Naive thymus-derived CD4-positive, alpha-beta T cell (primary cell): ENCODE measurements at regions not wholly inside any gene's neighbourhood (a gene's known extent, or its start where the extent isn't known, plus 50 kb on each side); places are given as distances from the start of the nearest gene placed in this dataset.

Experiments used
- ATAC-seq: fragments of 150-1000 bp; cut with Tn5 transposase; 2 replicates; pipeline ENCODE4 v1.10.0; 2021; ENCODE audit warnings: mild to moderate bottlenecking, moderate library complexity
- CTCF ChIA-PET: fragments of 350-600 bp; sonication (Branson Sonifier 250); formaldehyde crosslinking; loops from one replicate; lab custom pipeline; 2021; ENCODE audit warnings: antibody characterized with exemption; lab: Charles Lee
- POLR2A ChIA-PET: fragments of 350-600 bp; sonication (Branson Sonifier 250); formaldehyde crosslinking; loops from one replicate; lab custom pipeline; 2021; ENCODE audit warnings: antibody characterized with exemption, inconsistent platforms; lab: Charles Lee
- DNase-seq, 9 donors: peaks; one replicate each; pipeline versions ENCODE4 v3.0.0 to v3.0.0-alpha.2; 2020 to 2022; ENCODE audit warnings: mixed read lengths in 1 of 9
- H3K27ac ChIP-seq: one replicate; pipeline ENCODE4 v1.7.0; 2013; ENCODE audit warnings: mild to moderate bottlenecking, low read depth, low read length, moderate library complexity
- H3K27me3 ChIP-seq, 2 donors: one replicate each; pipeline ENCODE4 v1.7.0; 2013; ENCODE audit warnings: low read length in 2 of 2, mild to moderate bottlenecking in 2 of 2, moderate library complexity in 2 of 2; ENCODE audit not compliant: control insufficient read depth in 2 of 2, insufficient read depth in 2 of 2
- H3K36me3 ChIP-seq, 3 experiments: 1 replicate in 2 of 3; 2 replicates in 1 of 3; pipeline ENCODE4 v1.7.0; 2013; ENCODE audit warnings: low read length in 3 of 3, mild to moderate bottlenecking in 3 of 3, moderate library complexity in 1 of 3; ENCODE audit not compliant: insufficient read depth in 3 of 3, control insufficient read depth in 2 of 3
- H3K4me1 ChIP-seq, 2 donors: one replicate each; pipeline ENCODE4 v1.7.0; 2013; ENCODE audit warnings: low read length in 2 of 2, mild to moderate bottlenecking in 2 of 2, moderate library complexity in 1 of 2; ENCODE audit not compliant: control insufficient read depth in 2 of 2, insufficient read depth in 2 of 2
- H3K4me3 ChIP-seq: 2 replicates; pipeline ENCODE4 v1.7.0; 2013; ENCODE audit warnings: mild to moderate bottlenecking, low read length
- H3K9me3 ChIP-seq, 3 experiments: 1 replicate in 2 of 3; 2 replicates in 1 of 3; pipeline ENCODE4 v1.7.0; 2013; ENCODE audit warnings: low read length in 3 of 3; ENCODE audit not compliant: control insufficient read depth in 2 of 3
- H3K27ac Mint-ChIP-seq, 9 donors: one replicate each; pipeline ENCODE4 v1.8.0; 2020 to 2022; ENCODE audit warnings: mixed read lengths in 9 of 9, mild to moderate bottlenecking in 8 of 9, moderate library complexity in 5 of 9, inconsistent platforms in 2 of 9
- H3K27me3 Mint-ChIP-seq, 5 donors: one replicate each; pipeline ENCODE4 v1.8.0; 2021 to 2022; ENCODE audit warnings: mixed read lengths in 5 of 5, mild to moderate bottlenecking in 1 of 5
- H3K36me3 Mint-ChIP-seq, 5 donors: one replicate each; pipeline ENCODE4 v1.8.0; 2020 to 2022; ENCODE audit warnings: mixed read lengths in 5 of 5, mild to moderate bottlenecking in 3 of 5, inconsistent platforms in 1 of 5
- H3K4me1 Mint-ChIP-seq, 7 donors: one replicate each; pipeline ENCODE4 v1.8.0; 2020 to 2022; ENCODE audit warnings: mixed read lengths in 7 of 7, mild to moderate bottlenecking in 3 of 7, inconsistent platforms in 1 of 7
- H3K4me3 Mint-ChIP-seq, 10 donors: one replicate each; pipeline ENCODE4 v1.8.0; 2020 to 2022; ENCODE audit warnings: mild to moderate bottlenecking in 10 of 10, mixed read lengths in 10 of 10, moderate library complexity in 6 of 10, inconsistent platforms in 2 of 10
- H3K9me3 Mint-ChIP-seq, 11 donors: one replicate each; pipeline ENCODE4 v1.8.0; 2020 to 2022; ENCODE audit warnings: mixed read lengths in 11 of 11, mild to moderate bottlenecking in 4 of 11, inconsistent platforms in 1 of 11, moderate library complexity in 1 of 11
- intact Hi-C, 2 donors: fragments of 100-400 bp; cut with micrococcal nuclease; formaldehyde crosslinking; loops; one replicate each; pipeline ENCODE4 v1.15.1; 2023

- no peak for DNase-seq
- Histone ChIP-seq H3K4me3 (no peak overlapping the region), H3K4me1 (no peaks in the 10 kb centered on the region), H3K27me3 (no peaks in the 10 kb centered on the region), H3K27ac (no peak overlapping the region), H3K9me3 (no peaks in the 10 kb centered on the region), H3K36me3 (no peaks in the 10 kb centered on the region)
- ChIA-PET CTCF (no interaction called here), POLR2A (no interaction called here)
- H3K9me3 Mint-ChIP-seq: peaks cover 0 to 8% (median 4%) of the 10 kb centered on the region in 11 donors
- no peak overlapping the region for H3K27ac Mint-ChIP-seq
- intact Hi-C loops: no loop called here
- H3K4me1 Mint-ChIP-seq: peaks cover 0 to 5% (median 1%) of the 10 kb centered on the region in 7 donors
- peaks cover 0 to 3% (median 0%) of the 10 kb centered on the region in 5 donors for H3K27me3 Mint-ChIP-seq
- peak overlapping the region in 1 of 10 donors; percentile 92 for H3K4me3 Mint-ChIP-seq
- H3K36me3 Mint-ChIP-seq: no peaks in the 10 kb centered on the region
- ATAC-seq: no peak
Observed at GRCh38 chr13:22039961-22040360, 369.1 kb downstream of the FGF9 start.

- Mint-ChIP-seq H3K4me3 (peak overlapping the region; percentile 66 to 92 (median 80)), H3K9me3 (peaks cover 0 to 8% (median 4%) of the 10 kb centered on the region in 11 donors), H3K36me3 (no peaks in the 10 kb centered on the region), H3K4me1 (peaks cover 0 to 5% (median 2%) of the 10 kb centered on the region in 7 donors), H3K27ac (peak overlapping the region in 5 of 9 donors; percentile 28 to 92 (median 52)), H3K27me3 (peaks cover 0 to 9% (median 0%) of the 10 kb centered on the region in 5 donors)
- Histone ChIP-seq H3K27ac (no peak overlapping the region), H3K9me3 (no peaks in the 10 kb centered on the region), H3K4me1 (no peaks in the 10 kb centered on the region), H3K27me3 (no peaks in the 10 kb centered on the region), H3K4me3 (no peak overlapping the region), H3K36me3 (no peaks in the 10 kb centered on the region)
- DNase-seq (peak in 2 of 9 donors; percentile 13 to 16), ATAC-seq (peak; percentile 65)
- CTCF ChIA-PET: no interaction called here
- intact Hi-C loops: no loop called here
- POLR2A ChIA-PET: interaction anchor here (1.4 kb wide), 1 partner anchor 19 kb away, joined by 3 read pairs; no protein-coding TSS in a partner anchor
Observed at GRCh38 chr13:22040810-22041364, 370.0 kb downstream of the FGF9 start.

GRCh38 chr13:22041741-22042140 is 370.9 kb downstream of the FGF9 start:
- peaks cover 0 to 9% (median 0%) of the 10 kb centered on the region in 5 donors for H3K27me3 Mint-ChIP-seq
- H3K9me3 ChIP-seq: no peaks in the 10 kb centered on the region
- ChIA-PET POLR2A (interaction anchor here (1.4 kb wide), 1 partner anchor 18 kb away, joined by 3 read pairs; no protein-coding TSS in a partner anchor), CTCF (no interaction called here)
- H3K27me3 ChIP-seq: no peaks in the 10 kb centered on the region
- H3K4me1 Mint-ChIP-seq: peaks cover 0 to 9% (median 2%) of the 10 kb centered on the region in 7 donors
- DNase-seq: no peak
- no peaks in the 10 kb centered on the region for H3K36me3 ChIP-seq
- H3K4me3 Mint-ChIP-seq: peak overlapping the region; percentile 2 to 92 (median 75)
- ATAC-seq: no peak
- no peaks in the 10 kb centered on the region for H3K36me3 Mint-ChIP-seq
- peak overlapping the region in 2 of 9 donors; percentile 43 to 52 for H3K27ac Mint-ChIP-seq
- intact Hi-C loops: no loop called here
- H3K9me3 Mint-ChIP-seq: peaks cover 0 to 8% (median 4%) of the 10 kb centered on the region in 11 donors
- H3K4me1 ChIP-seq: no peaks in the 10 kb centered on the region
- H3K27ac ChIP-seq: no peak overlapping the region
- no peak overlapping the region for H3K4me3 ChIP-seq

GRCh38 chr13:22047082-22047784 is 376.4 kb downstream of the FGF9 start:
- H3K4me1 Mint-ChIP-seq: peaks cover 8 to 26% (median 15%) of the 10 kb centered on the region in 7 donors
- DNase-seq (no peak), ATAC-seq (no peak)
- ChIA-PET CTCF (no interaction called here), POLR2A (interaction anchor here (0.5 kb wide), 1 partner anchor 17 kb away, joined by 4 read pairs; no protein-coding TSS in a partner anchor)
- H3K4me3 ChIP-seq: no peak overlapping the region
- H3K27me3 ChIP-seq: no peaks in the 10 kb centered on the region
- no peak overlapping the region for H3K27ac Mint-ChIP-seq
- no peak overlapping the region for H3K4me3 Mint-ChIP-seq
- peaks cover 0 to 1% (median 0%) of the 10 kb centered on the region in 5 donors for H3K36me3 Mint-ChIP-seq
- peaks cover 0 to 7% of the 10 kb centered on the region in 2 donors for H3K4me1 ChIP-seq
- peaks cover 0 to 9% (median 0%) of the 10 kb centered on the region in 5 donors for H3K27me3 Mint-ChIP-seq
- H3K9me3 Mint-ChIP-seq: peaks cover 0 to 5% (median 0%) of the 10 kb centered on the region in 11 donors
- no peaks in the 10 kb centered on the region for H3K36me3 ChIP-seq
- intact Hi-C loops: no loop called here
- no peak overlapping the region for H3K27ac ChIP-seq
- H3K9me3 ChIP-seq: no peaks in the 10 kb centered on the region

- peaks cover 0 to 8% (median 0%) of the 10 kb centered on the region in 11 donors for H3K9me3 Mint-ChIP-seq
- ChIA-PET POLR2A (no interaction called here), CTCF (no interaction called here)
- Histone ChIP-seq H3K27ac (no peak overlapping the region), H3K4me3 (no peak overlapping the region), H3K36me3 (no peaks in the 10 kb centered on the region), H3K4me1 (peaks cover 0 to 7% of the 10 kb centered on the region in 2 donors), H3K27me3 (no peaks in the 10 kb centered on the region), H3K9me3 (no peaks in the 10 kb centered on the region)
- H3K36me3 Mint-ChIP-seq: peaks cover 0 to 1% (median 0%) of the 10 kb centered on the region in 5 donors
- no peak overlapping the region for H3K27ac Mint-ChIP-seq
- H3K4me1 Mint-ChIP-seq: peaks cover 8 to 28% (median 15%) of the 10 kb centered on the region in 7 donors
- intact Hi-C loops: no loop called here
- no peak for DNase-seq
- no peak overlapping the region for H3K4me3 Mint-ChIP-seq
- peaks cover 0 to 9% (median 0%) of the 10 kb centered on the region in 5 donors for H3K27me3 Mint-ChIP-seq
- ATAC-seq: no peak
Observed at GRCh38 chr13:22047785-22048104, 376.9 kb downstream of the FGF9 start.

GRCh38 chr13:22049384-22049783 is 378.5 kb downstream of the FGF9 start:
- intact Hi-C loops: no loop called here
- Mint-ChIP-seq H3K27ac (no peak overlapping the region), H3K27me3 (peaks cover 0 to 9% (median 0%) of the 10 kb centered on the region in 5 donors), H3K4me3 (no peak overlapping the region), H3K36me3 (peaks cover 0 to 1% (median 0%) of the 10 kb centered on the region in 5 donors), H3K4me1 (peaks cover 8 to 29% (median 16%) of the 10 kb centered on the region in 7 donors), H3K9me3 (peaks cover 0 to 8% (median 0%) of the 10 kb centered on the region in 11 donors)
- Histone ChIP-seq H3K4me1 (peaks cover 0 to 7% of the 10 kb centered on the region in 2 donors), H3K27me3 (no peaks in the 10 kb centered on the region), H3K27ac (no peak overlapping the region), H3K9me3 (no peaks in the 10 kb centered on the region), H3K36me3 (no peaks in the 10 kb centered on the region), H3K4me3 (no peak overlapping the region)
- ATAC-seq: no peak
- ChIA-PET CTCF (no interaction called here), POLR2A (no interaction called here)
- no peak for DNase-seq
